Astrocyte (in vitro differentiated cells and primary cell): ENCODE measurements at regions not wholly inside any gene's neighbourhood (a gene's known extent, or its start where the extent isn't known, plus 50 kb on each side); places are given as distances from the start of the nearest gene placed in this dataset.

Experiments
- DNase-seq: peaks from one replicate; pipeline ENCODE4 v3.0.0-alpha.2; 2010; ENCODE audit warnings: low read depth
- FAIRE-seq: peaks from 2 replicates; lab custom pipeline; 2011; peaks lifted over from hg19 to GRCh38; lab: Jason Lieb, UNC
- H2AFZ ChIP-seq: 2 replicates; pipeline ENCODE4 v1.6.0; 2012; ENCODE audit warnings: low read depth, low read length, inconsistent platforms
- H3K27ac ChIP-seq: 2 replicates; pipeline ENCODE4 v1.5.1; 2011; ENCODE audit warnings: low read depth, low read length, inconsistent platforms
- H3K27me3 ChIP-seq: 2 replicates; pipeline ENCODE4 v1.6.0; 2011; ENCODE audit warnings: low read length, inconsistent platforms; ENCODE audit not compliant: insufficient read depth
- H3K36me3 ChIP-seq: 2 replicates; pipeline ENCODE4 v1.5.1; 2011; ENCODE audit warnings: low read length, inconsistent platforms; ENCODE audit not compliant: insufficient read depth
- H3K4me1 ChIP-seq: 2 replicates; pipeline ENCODE4 v1.5.1; 2011; ENCODE audit warnings: low read length, inconsistent platforms; ENCODE audit not compliant: insufficient read depth
- H3K4me2 ChIP-seq: 2 replicates; pipeline ENCODE4 v1.6.0; 2012; ENCODE audit warnings: low read length, inconsistent platforms
- H3K4me3 ChIP-seq: 2 replicates; pipeline ENCODE4 v1.5.1; 2011; ENCODE audit warnings: low read depth, mild to moderate bottlenecking, low read length, inconsistent platforms; ENCODE audit not compliant: insufficient read depth
- H3K79me2 ChIP-seq: 2 replicates; pipeline ENCODE4 v1.6.0; 2012; ENCODE audit warnings: mild to moderate bottlenecking, low read length, inconsistent platforms; ENCODE audit not compliant: insufficient read depth
- H3K9ac ChIP-seq: 2 replicates; pipeline ENCODE4 v1.6.0; 2012; ENCODE audit warnings: mild to moderate bottlenecking, low read length, inconsistent platforms
- H3K9me3 ChIP-seq: 2 replicates; pipeline ENCODE4 v1.5.1; 2012; ENCODE audit warnings: low read depth, mild to moderate bottlenecking, low read length, inconsistent platforms; ENCODE audit not compliant: insufficient read depth
- H4K20me1 ChIP-seq: 2 replicates; pipeline ENCODE4 v1.6.0; 2012; ENCODE audit warnings: low read length, inconsistent platforms; ENCODE audit not compliant: insufficient read depth
- H3K27ac Mint-ChIP-seq: one replicate; pipeline ENCODE4 v1.8.0; 2021; ENCODE audit warnings: mild to moderate bottlenecking, mixed read lengths; ENCODE audit not compliant: unreplicated experiment
- H3K27me3 Mint-ChIP-seq: one replicate; pipeline ENCODE4 v1.8.0; 2021; ENCODE audit warnings: low read depth, mixed read lengths; ENCODE audit not compliant: unreplicated experiment
- H3K36me3 Mint-ChIP-seq: one replicate; pipeline ENCODE4 v1.8.0; 2021; ENCODE audit warnings: low read depth, mixed read lengths; ENCODE audit not compliant: unreplicated experiment
- H3K4me1 Mint-ChIP-seq: one replicate; pipeline ENCODE4 v1.8.0; 2021; ENCODE audit warnings: low read depth, mixed read lengths; ENCODE audit not compliant: unreplicated experiment
- H3K4me3 Mint-ChIP-seq: one replicate; pipeline ENCODE4 v1.8.0; 2021; ENCODE audit warnings: mild to moderate bottlenecking, moderate library complexity, mixed read lengths; ENCODE audit not compliant: unreplicated experiment
- H3K9me3 Mint-ChIP-seq: one replicate; pipeline ENCODE4 v1.8.0; 2021; ENCODE audit warnings: mild to moderate bottlenecking, mixed read lengths; ENCODE audit not compliant: unreplicated experiment
- EZH2 ChIP-seq: IDR thresholded peaks from 2 replicates; pipeline ENCODE4 v1.6.1; 2012; ENCODE audit warnings: mild to moderate bottlenecking, low read length, inconsistent platforms; ENCODE audit not compliant: insufficient read depth
- TF ChIP-seq, protein P1 (sequence below): IDR thresholded peaks from 2 replicates; pipeline ENCODE4 v1.5.1; 2011; ENCODE audit warnings: low read depth, mild to moderate bottlenecking, inconsistent platforms, low read length, moderate library complexity; ENCODE audit not compliant: insufficient read depth

DNA sequence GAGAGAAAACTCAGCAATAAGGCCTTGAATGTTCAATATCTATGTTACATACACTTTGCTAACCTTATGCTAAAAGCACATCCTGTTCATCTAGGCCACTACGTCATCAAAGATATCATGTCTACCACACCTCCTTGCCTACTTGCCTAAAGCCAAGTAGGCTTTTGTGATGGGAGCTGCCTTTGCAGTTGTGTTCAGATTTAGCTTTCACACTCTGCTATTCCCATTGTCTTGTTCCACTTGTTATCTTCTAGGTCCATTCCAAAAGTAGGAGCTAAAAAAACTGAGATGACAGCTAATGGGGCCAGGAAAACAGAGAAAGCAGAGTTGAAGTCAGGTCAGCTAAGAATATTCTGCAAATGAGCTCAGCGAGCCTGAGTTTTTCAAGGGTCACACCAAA is 153.6 kb upstream of the EDNRA start:
- no peaks in the 10 kb centered on the region for H3K79me2 ChIP-seq
- Mint-ChIP-seq H3K27me3 (no peaks in the 10 kb centered on the region), H3K27ac (no peak overlapping the region), H3K9me3 (no peaks in the 10 kb centered on the region), H3K36me3 (no peaks in the 10 kb centered on the region), H3K4me3 (no peak overlapping the region), H3K4me1 (no peaks in the 10 kb centered on the region)
- no peaks in the 10 kb centered on the region for H3K36me3 ChIP-seq
- no peaks in the 10 kb centered on the region for H3K9me3 ChIP-seq
- DNase-seq (no peak), FAIRE-seq (no peak)
- no peak overlapping the region for H3K27ac ChIP-seq
- no peak overlapping the region for H3K4me3 ChIP-seq
- TF ChIP-seq EZH2: no peak
- TF ChIP-seq, protein P1, sequence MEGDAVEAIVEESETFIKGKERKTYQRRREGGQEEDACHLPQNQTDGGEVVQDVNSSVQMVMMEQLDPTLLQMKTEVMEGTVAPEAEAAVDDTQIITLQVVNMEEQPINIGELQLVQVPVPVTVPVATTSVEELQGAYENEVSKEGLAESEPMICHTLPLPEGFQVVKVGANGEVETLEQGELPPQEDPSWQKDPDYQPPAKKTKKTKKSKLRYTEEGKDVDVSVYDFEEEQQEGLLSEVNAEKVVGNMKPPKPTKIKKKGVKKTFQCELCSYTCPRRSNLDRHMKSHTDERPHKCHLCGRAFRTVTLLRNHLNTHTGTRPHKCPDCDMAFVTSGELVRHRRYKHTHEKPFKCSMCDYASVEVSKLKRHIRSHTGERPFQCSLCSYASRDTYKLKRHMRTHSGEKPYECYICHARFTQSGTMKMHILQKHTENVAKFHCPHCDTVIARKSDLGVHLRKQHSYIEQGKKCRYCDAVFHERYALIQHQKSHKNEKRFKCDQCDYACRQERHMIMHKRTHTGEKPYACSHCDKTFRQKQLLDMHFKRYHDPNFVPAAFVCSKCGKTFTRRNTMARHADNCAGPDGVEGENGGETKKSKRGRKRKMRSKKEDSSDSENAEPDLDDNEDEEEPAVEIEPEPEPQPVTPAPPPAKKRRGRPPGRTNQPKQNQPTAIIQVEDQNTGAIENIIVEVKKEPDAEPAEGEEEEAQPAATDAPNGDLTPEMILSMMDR: no peak
- no peaks in the 10 kb centered on the region for H3K27me3 ChIP-seq
- H3K4me1 ChIP-seq: no peaks in the 10 kb centered on the region
- no peak overlapping the region for H3K4me2 ChIP-seq
- no peak overlapping the region for H2AFZ ChIP-seq
- H4K20me1 ChIP-seq: no peaks in the 10 kb centered on the region
- H3K9ac ChIP-seq: no peak overlapping the region

DNA sequence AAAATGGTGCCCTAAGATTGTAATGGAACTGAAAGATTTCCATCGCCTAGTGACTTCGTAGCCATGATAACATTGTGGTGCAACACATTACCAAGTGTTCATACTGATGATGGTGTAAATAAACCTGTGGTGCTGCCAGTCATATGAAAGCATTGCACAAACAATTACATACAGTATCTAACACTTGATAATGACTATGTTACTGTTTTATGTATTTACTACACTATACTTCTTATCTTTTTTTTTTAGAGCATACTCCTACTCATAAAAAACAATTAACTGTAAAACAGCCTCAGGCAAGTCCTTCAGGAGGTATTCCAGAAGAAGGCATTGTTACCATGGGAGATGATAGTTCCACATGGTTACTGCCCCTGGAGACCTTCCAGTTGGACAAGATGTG is 152.7 kb upstream of the EDNRA start:
- H3K9ac ChIP-seq: no peak overlapping the region
- no peaks in the 10 kb centered on the region for H3K36me3 Mint-ChIP-seq
- peaks cover under 1% of the 10 kb centered on the region for H3K4me1 Mint-ChIP-seq
- H3K4me3 Mint-ChIP-seq: no peak overlapping the region
- no peaks in the 10 kb centered on the region for H4K20me1 ChIP-seq
- H3K4me3 ChIP-seq: no peak overlapping the region
- H3K4me2 ChIP-seq: no peak overlapping the region
- no peak overlapping the region for H2AFZ ChIP-seq
- H3K27me3 ChIP-seq: no peaks in the 10 kb centered on the region
- H3K4me1 ChIP-seq: no peaks in the 10 kb centered on the region
- no peaks in the 10 kb centered on the region for H3K9me3 ChIP-seq
- no peak overlapping the region for H3K27ac Mint-ChIP-seq
- H3K79me2 ChIP-seq: no peaks in the 10 kb centered on the region
- no peak overlapping the region for H3K27ac ChIP-seq
- DNase-seq (no peak), FAIRE-seq (no peak)
- no peaks in the 10 kb centered on the region for H3K27me3 Mint-ChIP-seq
- no peaks in the 10 kb centered on the region for H3K36me3 ChIP-seq
- H3K9me3 Mint-ChIP-seq: no peaks in the 10 kb centered on the region
- TF ChIP-seq EZH2: no peak
- TF ChIP-seq, protein P1: no peak

DNA sequence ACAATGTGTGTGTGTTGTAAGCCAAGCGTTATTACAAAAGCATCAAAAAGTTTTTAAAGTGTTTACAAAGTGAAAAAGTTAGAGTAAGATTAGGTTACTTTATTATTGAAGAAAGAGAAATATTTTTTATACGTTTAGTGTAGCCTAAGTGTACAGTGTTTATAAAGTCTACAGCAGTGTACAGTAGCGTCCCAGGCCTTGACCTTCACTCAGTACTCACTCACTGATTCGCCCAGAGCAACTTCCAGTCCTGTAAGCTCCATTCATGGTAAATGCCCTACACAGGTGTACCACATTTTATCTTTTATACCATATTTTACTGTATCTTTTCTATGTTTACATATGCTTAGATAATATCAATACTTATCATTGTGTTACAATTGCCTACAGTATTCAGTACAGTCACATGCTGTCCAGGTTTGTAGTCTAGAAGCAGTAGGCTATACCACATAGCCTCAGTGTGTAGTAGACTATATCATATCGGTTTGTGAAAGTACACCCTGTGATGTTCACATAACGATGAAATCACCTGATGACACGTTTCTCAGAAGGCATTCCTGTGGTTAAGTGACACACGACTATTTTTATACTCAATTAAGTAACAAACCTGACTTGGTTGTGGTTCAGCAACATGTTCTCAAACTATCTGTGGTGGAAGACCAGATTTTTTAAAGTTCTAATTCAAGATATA is 152.0 kb upstream of the EDNRA start:
- TF ChIP-seq, protein P1: no peak
- no peak for TF ChIP-seq EZH2
- Mint-ChIP-seq H3K27me3 (no peaks in the 10 kb centered on the region), H3K36me3 (no peaks in the 10 kb centered on the region), H3K4me3 (no peak overlapping the region), H3K4me1 (peaks cover 3% of the 10 kb centered on the region), H3K9me3 (no peaks in the 10 kb centered on the region), H3K27ac (no peak overlapping the region)
- Histone ChIP-seq H3K27me3 (no peaks in the 10 kb centered on the region), H3K4me2 (no peak overlapping the region), H3K9ac (no peak overlapping the region), H4K20me1 (no peaks in the 10 kb centered on the region), H3K4me1 (no peaks in the 10 kb centered on the region), H3K36me3 (no peaks in the 10 kb centered on the region), H3K79me2 (no peaks in the 10 kb centered on the region), H3K27ac (no peak overlapping the region), H2AFZ (no peak overlapping the region), H3K9me3 (no peaks in the 10 kb centered on the region), H3K4me3 (no peak overlapping the region)
- DNase-seq: no peak
- FAIRE-seq: no peak
